Sigmoid colon (tissue), 3 donors: ENCODE measurements at regions not wholly inside any gene's neighbourhood (a gene's known extent, or its start where the extent isn't known, plus 50 kb on each side); places are given as distances from the start of the nearest gene placed in this dataset.

Experiments used
- POLR2A ChIP-seq, 2 donors: fragments of 450-650 bp; IDR thresholded peaks; one replicate each; pipeline ENCODE4 v1.6.1; 2016; ENCODE audit warnings: antibody characterized with exemption in 2 of 2, mild to moderate bottlenecking in 2 of 2, moderate library complexity in 2 of 2
- TF ChIP-seq, protein P1 (sequence below), 4 experiments: fragments of 450-650 bp in 3 of 4; fragments of 200-600 bp in 1 of 4; IDR thresholded peaks; one replicate each; pipeline ENCODE4 v1.5.1; 2016 to 2019; ENCODE audit warnings: antibody characterized with exemption in 4 of 4, mild to moderate bottlenecking in 3 of 4, moderate library complexity in 2 of 4

DNA sequence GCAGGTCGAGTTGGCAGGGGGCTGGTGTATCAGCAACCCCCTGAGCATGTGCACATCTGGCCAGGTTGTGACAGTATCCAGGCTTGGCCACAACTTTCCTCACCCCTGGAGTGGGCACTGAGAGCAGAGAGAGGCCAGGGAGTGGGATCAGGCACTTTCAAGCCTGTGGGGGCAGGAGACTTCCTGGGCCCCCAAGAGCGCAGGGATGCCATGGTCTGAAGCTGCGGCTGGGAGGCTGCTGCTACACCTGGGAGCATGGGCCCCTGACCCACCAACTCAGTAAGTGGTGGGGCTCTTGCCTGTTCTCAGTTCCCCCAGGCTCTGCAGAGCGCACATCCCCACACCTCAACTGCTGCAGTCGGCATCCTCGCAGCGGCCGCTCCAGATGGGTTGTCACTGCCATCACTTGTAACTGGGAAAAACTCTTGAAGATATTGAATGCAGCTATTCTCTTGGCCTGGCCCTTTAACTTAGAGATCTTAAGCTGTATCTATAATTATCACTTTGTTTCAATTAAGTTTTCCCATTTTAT lies 245.4 kb upstream of the SLITRK1 start:
- TF ChIP-seq POLR2A (IDR thresholded peaks at IDR 0.05): no peak
- TF ChIP-seq, protein P1, sequence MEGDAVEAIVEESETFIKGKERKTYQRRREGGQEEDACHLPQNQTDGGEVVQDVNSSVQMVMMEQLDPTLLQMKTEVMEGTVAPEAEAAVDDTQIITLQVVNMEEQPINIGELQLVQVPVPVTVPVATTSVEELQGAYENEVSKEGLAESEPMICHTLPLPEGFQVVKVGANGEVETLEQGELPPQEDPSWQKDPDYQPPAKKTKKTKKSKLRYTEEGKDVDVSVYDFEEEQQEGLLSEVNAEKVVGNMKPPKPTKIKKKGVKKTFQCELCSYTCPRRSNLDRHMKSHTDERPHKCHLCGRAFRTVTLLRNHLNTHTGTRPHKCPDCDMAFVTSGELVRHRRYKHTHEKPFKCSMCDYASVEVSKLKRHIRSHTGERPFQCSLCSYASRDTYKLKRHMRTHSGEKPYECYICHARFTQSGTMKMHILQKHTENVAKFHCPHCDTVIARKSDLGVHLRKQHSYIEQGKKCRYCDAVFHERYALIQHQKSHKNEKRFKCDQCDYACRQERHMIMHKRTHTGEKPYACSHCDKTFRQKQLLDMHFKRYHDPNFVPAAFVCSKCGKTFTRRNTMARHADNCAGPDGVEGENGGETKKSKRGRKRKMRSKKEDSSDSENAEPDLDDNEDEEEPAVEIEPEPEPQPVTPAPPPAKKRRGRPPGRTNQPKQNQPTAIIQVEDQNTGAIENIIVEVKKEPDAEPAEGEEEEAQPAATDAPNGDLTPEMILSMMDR (IDR thresholded peaks at IDR 0.05): no peak
